ENCODE measurements at regions not wholly inside any gene's neighbourhood (a gene's known extent, or its start where the extent isn't known, plus 50 kb on each side); places are given as distances from the start of the nearest gene placed in this dataset.

- no peak for DNase-seq
- H3K4me1 ChIP-seq (ENCODE audit: insufficient read depth) = peaks cover 8% of the 10 kb centered on the region
- no peaks in the 10 kb centered on the region for H3K27me3 ChIP-seq
- WGBS, 3 donors = 78 to 85% (median 83%) methylated on average over 8 of the region's 8 CpGs
- H3K27ac ChIP-seq = no peak overlapping the region
- no peak overlapping the region for H3K4me3 ChIP-seq
- TF ChIP-seq CTCF (IDR thresholded peaks at IDR 0.05) = no peak
- no peak for TF ChIP-seq EP300 (IDR thresholded peaks at IDR 0.05)
- TF ChIP-seq POLR2A (IDR thresholded peaks at IDR 0.05) = no peak
- H3K36me3 ChIP-seq = no peaks in the 10 kb centered on the region
- no peaks in the 10 kb centered on the region for H3K9me3 ChIP-seq
- intact Hi-C loops (cut with DNase I) = no loop called here
Observed at GRCh38 chr13:40472427-40473220, 193.8 kb downstream of the FOXO1 start.

GRCh38 chr13:40475617-40476016 lies 190.8 kb downstream of the FOXO1 start:
- H3K9me3 ChIP-seq = no peaks in the 10 kb centered on the region
- no peak overlapping the region for H3K27ac ChIP-seq
- DNase-seq = no peak
- intact Hi-C loops (cut with DNase I) = no loop called here
- H3K4me3 ChIP-seq = no peak overlapping the region
- peaks cover 17% of the 10 kb centered on the region for H3K4me1 ChIP-seq (ENCODE audit: insufficient read depth)
- no peaks in the 10 kb centered on the region for H3K36me3 ChIP-seq
- no peak for TF ChIP-seq POLR2A (IDR thresholded peaks at IDR 0.05)
- no peak for TF ChIP-seq EP300 (IDR thresholded peaks at IDR 0.05)
- no peaks in the 10 kb centered on the region for H3K27me3 ChIP-seq
- 95 to 99% (median 96%) methylated on average over 3 of the region's 3 CpGs for WGBS, 3 donors

- Histone ChIP-seq H3K4me1 (ENCODE audit: insufficient read depth) (peaks cover 22% of the 10 kb centered on the region), H3K9me3 (no peaks in the 10 kb centered on the region), H3K4me3 (no peak overlapping the region), H3K27ac (no peak overlapping the region), H3K36me3 (no peaks in the 10 kb centered on the region), H3K27me3 (no peaks in the 10 kb centered on the region)
- no peak for TF ChIP-seq CTCF (IDR thresholded peaks at IDR 0.05)
- TF ChIP-seq EP300 (IDR thresholded peaks at IDR 0.05) = no peak
- no peak for TF ChIP-seq POLR2A (IDR thresholded peaks at IDR 0.05)
- 17 to 24% (median 23%) methylated on average over 4 of the region's 4 CpGs for WGBS, 3 donors
- intact Hi-C loops (cut with DNase I) = no loop called here
- DNase-seq = no peak
Observed at GRCh38 chr13:40476175-40476958, 190.1 kb downstream of the FOXO1 start.

DNA sequence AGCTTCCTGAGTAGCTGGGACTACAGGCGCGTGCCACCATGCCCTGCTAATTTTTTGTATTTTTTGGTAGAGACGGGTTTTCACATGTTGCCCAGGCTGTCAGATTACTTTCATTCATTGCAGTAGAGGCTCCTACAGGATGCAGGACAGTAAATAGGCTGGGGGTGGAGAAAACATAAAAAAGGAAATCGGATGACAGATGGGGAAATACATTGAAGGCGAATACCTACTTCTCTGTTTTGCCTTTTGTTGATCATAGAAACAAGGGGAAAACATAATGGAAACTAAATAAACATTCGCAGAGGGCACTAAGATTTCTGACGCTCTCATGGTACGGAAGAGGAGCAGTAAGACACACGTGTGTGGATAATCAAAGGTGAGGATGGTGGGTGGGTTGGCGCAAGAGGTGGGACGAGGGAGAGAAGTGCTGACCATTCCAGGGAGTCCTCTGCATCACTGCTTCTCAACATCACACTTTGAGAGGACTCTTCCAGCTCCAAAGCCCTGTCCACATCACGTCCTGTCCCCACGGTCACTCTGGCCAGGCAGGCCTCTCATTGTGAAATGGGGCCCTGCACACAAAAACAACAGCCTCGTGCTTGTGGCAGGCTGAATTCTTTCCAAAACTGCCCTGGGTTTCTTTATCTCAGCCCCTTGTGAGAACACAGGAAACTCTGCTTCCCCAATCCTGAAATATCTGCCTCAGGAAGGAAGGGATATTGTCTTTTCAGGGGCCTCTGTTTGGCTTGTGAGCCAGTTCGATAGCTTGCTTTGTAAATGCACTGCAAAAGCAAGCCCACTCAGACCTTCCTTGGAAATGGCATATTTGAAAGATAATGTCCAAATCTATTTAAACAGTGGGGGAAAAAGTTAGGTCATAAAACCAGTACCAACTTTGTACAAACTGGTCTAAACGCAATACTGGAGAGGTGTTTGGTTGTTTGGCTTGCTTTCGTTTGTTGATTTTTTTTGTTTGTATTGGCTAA lies 188.5 kb downstream of the FOXO1 start:
- TF ChIP-seq EP300 (IDR thresholded peaks at IDR 0.05) = no peak
- TF ChIP-seq POLR2A (IDR thresholded peaks at IDR 0.05) = no peak
- TF ChIP-seq CTCF (IDR thresholded peaks at IDR 0.05) = no peak
- H3K4me3 ChIP-seq = no peak overlapping the region
- no peaks in the 10 kb centered on the region for H3K27me3 ChIP-seq
- H3K4me1 ChIP-seq (ENCODE audit: insufficient read depth) = peaks cover 22% of the 10 kb centered on the region
- no peaks in the 10 kb centered on the region for H3K9me3 ChIP-seq
- intact Hi-C loops (cut with DNase I) = no loop called here
- peak in 3 of 5 donors; percentile 35 to 50 (median 47) for DNase-seq
- H3K36me3 ChIP-seq = no peaks in the 10 kb centered on the region
- 67 to 74% (median 70%) methylated on average over 17 of the region's 17 CpGs for WGBS, 3 donors
- peak overlapping the region in 1 of 2 donors; percentile 1 for H3K27ac ChIP-seq
